ENCODE measurements at regions not wholly inside any gene's neighbourhood (a gene's known extent, or its start where the extent isn't known, plus 50 kb on each side); places are given as distances from the start of the nearest gene placed in this dataset.

DNA sequence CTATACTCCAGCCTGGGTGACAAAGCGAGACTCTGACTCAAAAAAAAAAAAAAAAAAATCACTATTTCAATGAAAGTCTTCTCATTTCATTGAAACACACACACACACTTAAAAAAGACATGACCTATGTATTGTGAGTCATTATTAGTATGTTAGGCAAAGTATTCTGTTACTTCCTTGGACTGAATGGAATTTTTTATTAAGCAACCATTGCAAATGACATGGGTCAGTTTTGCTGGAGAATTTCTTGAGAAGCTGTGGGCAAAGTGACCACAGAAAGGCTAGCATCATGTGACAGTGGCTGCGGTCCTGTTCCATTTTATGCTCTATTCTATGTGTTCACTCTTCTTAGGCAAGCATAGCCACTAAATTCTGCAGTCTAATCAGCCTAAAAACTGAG, 695.7 kb downstream of the TDRD15 start:
- H3K4me3 ChIP-seq, result no peak overlapping the region
- ChIA-PET CTCF (no interaction called here), POLR2A (no interaction called here)
- no peak for FAIRE-seq
- no peak overlapping the region for H3K4me2 ChIP-seq
- ATAC-seq, result no peak
- H3K27ac ChIP-seq, result no peak overlapping the region
- no peak for DNase-seq (ENCODE audit: low read depth in 1 of 2, low spot score in 1 of 2)
- 1% methylated on average over 2 of the region's 2 CpGs for WGBS (ENCODE audit: missing lambda C conversion rate)
- H3K9me3 ChIP-seq, result peaks cover 3% of the 10 kb centered on the region; the same call in 1 of the 3 replicates
- no peaks in the 10 kb centered on the region for H3K4me1 ChIP-seq
- no peak for TF ChIP-seq POLR2AphosphoS2 (conservative IDR thresholded peaks at IDR 0.05; ENCODE audit: low read length)
- TF ChIP-seq MAFK (IDR thresholded peaks at IDR 0.05; ENCODE audit: partially characterized antibody), result no peak
- TF ChIP-seq HOXB5 (CRISPR knock-in tag; IDR thresholded peaks at IDR 0.05), result no peak
- no peak for TF ChIP-seq EHMT2 (IDR thresholded peaks at IDR 0.05; ENCODE audit: low read depth)
- no peak for TF ChIP-seq TFCP2L1 (CRISPR knock-in tag; IDR thresholded peaks at IDR 0.05)
- no peak for TF ChIP-seq JUN (IDR thresholded peaks at IDR 0.05)
- TF ChIP-seq, protein P1, sequence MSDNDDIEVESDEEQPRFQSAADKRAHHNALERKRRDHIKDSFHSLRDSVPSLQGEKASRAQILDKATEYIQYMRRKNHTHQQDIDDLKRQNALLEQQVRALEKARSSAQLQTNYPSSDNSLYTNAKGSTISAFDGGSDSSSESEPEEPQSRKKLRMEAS (IDR thresholded peaks at IDR 0.05), result no peak
- no peak for TF ChIP-seq EP300 (IDR thresholded peaks at IDR 0.05)
- TF ChIP-seq MYC (IDR thresholded peaks at IDR 0.05; ENCODE audit: borderline replicate concordance, low read length), result no peak
- TF ChIP-seq TP53 (CRISPR knock-in tag; IDR thresholded peaks at IDR 0.05), result no peak
- TF ChIP-seq FOSB (CRISPR knock-in tag; IDR thresholded peaks at IDR 0.05), result no peak
- TF ChIP-seq, protein P2, sequence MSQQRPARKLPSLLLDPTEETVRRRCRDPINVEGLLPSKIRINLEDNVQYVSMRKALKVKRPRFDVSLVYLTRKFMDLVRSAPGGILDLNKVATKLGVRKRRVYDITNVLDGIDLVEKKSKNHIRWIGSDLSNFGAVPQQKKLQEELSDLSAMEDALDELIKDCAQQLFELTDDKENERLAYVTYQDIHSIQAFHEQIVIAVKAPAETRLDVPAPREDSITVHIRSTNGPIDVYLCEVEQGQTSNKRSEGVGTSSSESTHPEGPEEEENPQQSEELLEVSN (IDR thresholded peaks at IDR 0.05; ENCODE audit: borderline replicate concordance, low read depth), result no peak
- TF ChIP-seq, protein P3, sequence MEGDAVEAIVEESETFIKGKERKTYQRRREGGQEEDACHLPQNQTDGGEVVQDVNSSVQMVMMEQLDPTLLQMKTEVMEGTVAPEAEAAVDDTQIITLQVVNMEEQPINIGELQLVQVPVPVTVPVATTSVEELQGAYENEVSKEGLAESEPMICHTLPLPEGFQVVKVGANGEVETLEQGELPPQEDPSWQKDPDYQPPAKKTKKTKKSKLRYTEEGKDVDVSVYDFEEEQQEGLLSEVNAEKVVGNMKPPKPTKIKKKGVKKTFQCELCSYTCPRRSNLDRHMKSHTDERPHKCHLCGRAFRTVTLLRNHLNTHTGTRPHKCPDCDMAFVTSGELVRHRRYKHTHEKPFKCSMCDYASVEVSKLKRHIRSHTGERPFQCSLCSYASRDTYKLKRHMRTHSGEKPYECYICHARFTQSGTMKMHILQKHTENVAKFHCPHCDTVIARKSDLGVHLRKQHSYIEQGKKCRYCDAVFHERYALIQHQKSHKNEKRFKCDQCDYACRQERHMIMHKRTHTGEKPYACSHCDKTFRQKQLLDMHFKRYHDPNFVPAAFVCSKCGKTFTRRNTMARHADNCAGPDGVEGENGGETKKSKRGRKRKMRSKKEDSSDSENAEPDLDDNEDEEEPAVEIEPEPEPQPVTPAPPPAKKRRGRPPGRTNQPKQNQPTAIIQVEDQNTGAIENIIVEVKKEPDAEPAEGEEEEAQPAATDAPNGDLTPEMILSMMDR (IDR thresholded peaks at IDR 0.05), result no peak
- no peak for TF ChIP-seq ESRRA (IDR thresholded peaks at IDR 0.05; ENCODE audit: borderline replicate concordance, low read length)
- no peak for TF ChIP-seq NPAS2 (CRISPR knock-in tag; IDR thresholded peaks at IDR 0.05; ENCODE audit: borderline replicate concordance)
- TF ChIP-seq, protein P4, sequence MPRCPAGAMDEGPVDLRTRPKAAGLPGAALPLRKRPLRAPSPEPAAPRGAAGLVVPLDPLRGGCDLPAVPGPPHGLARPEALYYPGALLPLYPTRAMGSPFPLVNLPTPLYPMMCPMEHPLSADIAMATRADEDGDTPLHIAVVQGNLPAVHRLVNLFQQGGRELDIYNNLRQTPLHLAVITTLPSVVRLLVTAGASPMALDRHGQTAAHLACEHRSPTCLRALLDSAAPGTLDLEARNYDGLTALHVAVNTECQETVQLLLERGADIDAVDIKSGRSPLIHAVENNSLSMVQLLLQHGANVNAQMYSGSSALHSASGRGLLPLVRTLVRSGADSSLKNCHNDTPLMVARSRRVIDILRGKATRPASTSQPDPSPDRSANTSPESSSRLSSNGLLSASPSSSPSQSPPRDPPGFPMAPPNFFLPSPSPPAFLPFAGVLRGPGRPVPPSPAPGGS (IDR thresholded peaks at IDR 0.05), result no peak
- TF ChIP-seq HOXA7 (CRISPR knock-in tag; IDR thresholded peaks at IDR 0.05), result no peak
- TF ChIP-seq SREBF2 (IDR thresholded peaks at IDR 0.05), result no peak

DNA sequence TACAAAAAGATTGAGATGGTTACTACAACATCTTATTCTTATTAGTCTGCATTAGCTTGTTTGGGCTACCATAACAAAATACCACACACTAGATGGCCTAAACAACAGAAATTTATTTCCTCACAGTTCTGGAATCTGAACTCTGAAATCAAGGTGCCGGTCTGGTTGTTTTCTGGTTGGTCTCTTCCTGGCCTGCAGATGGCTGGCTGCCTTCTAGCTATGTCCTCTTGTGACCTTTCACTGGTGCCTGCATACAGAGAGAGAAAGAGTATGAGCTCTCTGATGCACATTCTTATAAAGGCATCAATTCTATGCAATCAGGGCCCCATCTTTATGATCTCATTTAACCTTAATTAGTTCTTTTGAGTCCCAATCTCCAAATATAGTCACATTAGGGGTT, 696.5 kb downstream of the TDRD15 start:
- Histone ChIP-seq H3K9me3 (peaks cover 3% of the 10 kb centered on the region; the same call in 1 of the 3 replicates), H3K4me1 (no peaks in the 10 kb centered on the region), H3K4me3 (no peak overlapping the region), H3K4me2 (no peak overlapping the region), H3K27ac (no peak overlapping the region)
- TF ChIP-seq NR3C1 (IDR thresholded peaks at IDR 0.05), result no peak
- no peak for TF ChIP-seq MYC (IDR thresholded peaks at IDR 0.05; ENCODE audit: borderline replicate concordance, low read length)
- POLR2A ChIA-PET, result no interaction called here
- no peak for ATAC-seq
- WGBS (ENCODE audit: missing lambda C conversion rate), result 19% methylated on average over 1 of the region's 1 CpG
- CTCF ChIA-PET, result no interaction called here
- no peak for FAIRE-seq
- no peak for DNase-seq (ENCODE audit: low read depth in 1 of 2, low spot score in 1 of 2)

DNA sequence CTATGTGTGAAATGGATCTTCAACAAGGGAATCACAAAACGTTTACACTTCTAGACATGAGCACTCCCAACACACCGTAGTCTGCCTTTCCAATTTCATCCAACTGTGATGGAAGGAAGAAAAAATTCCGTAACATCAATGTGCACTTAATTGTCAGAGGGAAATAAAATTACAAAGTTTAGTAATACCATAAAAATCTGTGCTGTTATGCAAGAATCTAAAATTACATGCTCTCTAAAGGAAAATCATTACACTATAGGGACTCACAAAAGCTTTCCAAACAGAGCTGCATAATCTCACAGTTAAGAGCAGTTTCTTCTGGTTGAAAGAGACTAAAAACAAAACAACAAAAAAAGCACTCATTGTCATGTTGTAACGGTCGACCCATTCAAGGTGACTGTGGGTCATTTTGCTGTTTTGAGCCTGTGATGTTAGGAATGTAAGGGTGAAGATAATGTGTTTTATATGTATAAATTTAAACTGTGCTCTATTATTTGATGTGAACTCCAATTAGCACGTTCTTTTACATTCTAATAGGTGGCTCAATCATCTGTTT, 698.0 kb downstream of the TDRD15 start:
- DNase-seq (ENCODE audit: low read depth in 1 of 2, low spot score in 1 of 2), result no peak
- Histone ChIP-seq H3K4me2 (no peak overlapping the region), H3K4me1 (no peaks in the 10 kb centered on the region), H3K4me3 (no peak overlapping the region), H3K27ac (no peak overlapping the region), H3K9me3 (peaks cover 3% of the 10 kb centered on the region; the same call in 1 of the 3 replicates)
- TF ChIP-seq FOXS1 (CRISPR knock-in tag; IDR thresholded peaks at IDR 0.05) (no peak), EHF (CRISPR knock-in tag; IDR thresholded peaks at IDR 0.05) (no peak), POLR2AphosphoS2 (conservative IDR thresholded peaks at IDR 0.05; ENCODE audit: low read length) (no peak), ZC3H11A (IDR thresholded peaks at IDR 0.05) (no peak), NR3C1 (IDR thresholded peaks at IDR 0.05) (no peak), RNF2 (IDR thresholded peaks at IDR 0.05; ENCODE audit: borderline replicate concordance, low read depth) (no peak), HOXB13 (CRISPR knock-in tag; IDR thresholded peaks at IDR 0.05; ENCODE audit: low read depth) (no peak), NPAS2 (CRISPR knock-in tag; IDR thresholded peaks at IDR 0.05; ENCODE audit: borderline replicate concordance) (no peak), MAZ (IDR thresholded peaks at IDR 0.05; ENCODE audit: borderline replicate concordance, low read depth, low read length) (no peak), ESRRA (IDR thresholded peaks at IDR 0.05; ENCODE audit: borderline replicate concordance, low read length) (no peak), HOXB5 (CRISPR knock-in tag; IDR thresholded peaks at IDR 0.05) (no peak), EP300 (IDR thresholded peaks at IDR 0.05) (no peak)
- TF ChIP-seq, protein P1 (IDR thresholded peaks at IDR 0.05), result no peak
- TF ChIP-seq, protein P5, sequence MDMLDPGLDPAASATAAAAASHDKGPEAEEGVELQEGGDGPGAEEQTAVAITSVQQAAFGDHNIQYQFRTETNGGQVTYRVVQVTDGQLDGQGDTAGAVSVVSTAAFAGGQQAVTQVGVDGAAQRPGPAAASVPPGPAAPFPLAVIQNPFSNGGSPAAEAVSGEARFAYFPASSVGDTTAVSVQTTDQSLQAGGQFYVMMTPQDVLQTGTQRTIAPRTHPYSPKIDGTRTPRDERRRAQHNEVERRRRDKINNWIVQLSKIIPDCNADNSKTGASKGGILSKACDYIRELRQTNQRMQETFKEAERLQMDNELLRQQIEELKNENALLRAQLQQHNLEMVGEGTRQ (IDR thresholded peaks at IDR 0.05), result no peak
- no peak for ATAC-seq
- ChIA-PET CTCF (interaction anchor here (1.0 kb wide), 1 partner anchor 10 kb away, joined by 4 read pairs; no protein-coding TSS in a partner anchor), POLR2A (no interaction called here)
- no peak for FAIRE-seq
- WGBS (ENCODE audit: missing lambda C conversion rate), result 7% methylated on average over 6 of the region's 6 CpGs
